Natural killer cell (primary cell): ENCODE measurements at regions not wholly inside any gene's neighbourhood (a gene's known extent, or its start where the extent isn't known, plus 50 kb on each side); places are given as distances from the start of the nearest gene placed in this dataset.

ENCODE experiments used
- ATAC-seq, 3 donors: fragments of 150-1000 bp in 2 of 3; fragments of 200-7000 bp in 1 of 3; cut with Tn5 transposase; 1 replicate in 1 of 3; 2 replicates in 2 of 3; pipeline ENCODE4 v1.10.0; 2021; ENCODE audit warnings: mild to moderate bottlenecking in 2 of 3, moderate library complexity in 2 of 3
- DNase-seq, 2 donors: peaks; one replicate each; pipeline versions ENCODE4 v3.0.0 to v3.0.0-alpha.2; 2013 to 2021; ENCODE audit warnings: mixed read lengths in 1 of 2
- H3K27ac ChIP-seq: one replicate; pipeline ENCODE4 v1.5.1; 2013; ENCODE audit warnings: mild to moderate bottlenecking, low read length
- H3K27me3 ChIP-seq: one replicate; pipeline ENCODE4 v1.6.1; 2013; ENCODE audit warnings: low read length; ENCODE audit not compliant: control insufficient read depth, insufficient read depth
- H3K36me3 ChIP-seq: one replicate; pipeline ENCODE4 v1.6.1; 2013; ENCODE audit warnings: low read length; ENCODE audit not compliant: control insufficient read depth, insufficient read depth
- H3K4me1 ChIP-seq: one replicate; pipeline ENCODE4 v1.6.1; 2013; ENCODE audit warnings: low read length; ENCODE audit not compliant: control insufficient read depth, insufficient read depth
- H3K4me3 ChIP-seq: one replicate; pipeline ENCODE4 v1.5.1; 2013; ENCODE audit warnings: low read length
- H3K9me3 ChIP-seq: one replicate; pipeline ENCODE4 v1.6.1; 2013; ENCODE audit warnings: low read length; ENCODE audit not compliant: control insufficient read depth, insufficient read depth
- H3K27ac Mint-ChIP-seq, 2 donors: one replicate each; pipeline ENCODE4 v1.8.0; 2022; ENCODE audit warnings: mild to moderate bottlenecking in 2 of 2, mixed read lengths in 2 of 2, moderate library complexity in 1 of 2
- H3K27me3 Mint-ChIP-seq, 2 donors: one replicate each; pipeline ENCODE4 v1.8.0; 2022; ENCODE audit warnings: low read depth in 2 of 2, mixed read lengths in 2 of 2
- H3K36me3 Mint-ChIP-seq: one replicate; pipeline ENCODE4 v1.8.0; 2022; ENCODE audit warnings: mixed read lengths
- H3K4me1 Mint-ChIP-seq, 2 donors: one replicate each; pipeline ENCODE4 v1.8.0; 2022; ENCODE audit warnings: mixed read lengths in 2 of 2
- H3K4me3 Mint-ChIP-seq: one replicate; pipeline ENCODE4 v1.8.0; 2022; ENCODE audit warnings: mild to moderate bottlenecking, moderate library complexity, mixed read lengths
- H3K9me3 Mint-ChIP-seq, 2 donors: one replicate each; pipeline ENCODE4 v1.8.0; 2022; ENCODE audit warnings: mixed read lengths in 2 of 2
- CTCF ChIP-seq: fragments of 200-600 bp; IDR thresholded peaks from one replicate; pipeline ENCODE4 v1.8.0; 2022; ENCODE audit warnings: antibody characterized with exemption
- WGBS: methylation state at CpG from one replicate; pipeline ENCODE4 v1.1.7; 2013; ENCODE audit warnings: missing lambda C conversion rate; ENCODE audit not compliant: insufficient coverage; 5-methylcytosine and 5-hydroxymethylcytosine counted together
- intact Hi-C: fragments of 100-400 bp; cut with micrococcal nuclease; formaldehyde crosslinking; loops from one replicate; pipeline ENCODE4 v1.14.2; 2022

GRCh38 chr7:153902862-153903261 is 149.3 kb upstream of the DPP6 start:
- intact Hi-C loops: no loop called here
- no peak overlapping the region for H3K27ac Mint-ChIP-seq
- H3K9me3 Mint-ChIP-seq: peaks cover 10 to 14% of the 10 kb centered on the region in 2 donors
- DNase-seq: no peak
- no peaks in the 10 kb centered on the region for H3K36me3 ChIP-seq
- H3K36me3 Mint-ChIP-seq: peaks cover 9% of the 10 kb centered on the region
- TF ChIP-seq CTCF: no peak
- no peak overlapping the region for H3K4me3 Mint-ChIP-seq
- no peaks in the 10 kb centered on the region for H3K9me3 ChIP-seq
- no peak for ATAC-seq
- H3K27me3 Mint-ChIP-seq: no peaks in the 10 kb centered on the region
- no peaks in the 10 kb centered on the region for H3K27me3 ChIP-seq
- H3K4me3 ChIP-seq: no peak overlapping the region
- 73% methylated on average over 3 of the region's 3 CpGs for whole genome bisulfite sequencing
- H3K27ac ChIP-seq: no peak overlapping the region
- no peaks in the 10 kb centered on the region for H3K4me1 Mint-ChIP-seq
- no peaks in the 10 kb centered on the region for H3K4me1 ChIP-seq

GRCh38 chr7:153912211-153912610 is 140.0 kb upstream of the DPP6 start:
- Mint-ChIP-seq H3K27ac (no peak overlapping the region), H3K4me1 (no peaks in the 10 kb centered on the region), H3K36me3 (no peaks in the 10 kb centered on the region), H3K27me3 (no peaks in the 10 kb centered on the region), H3K4me3 (no peak overlapping the region), H3K9me3 (peaks cover 8 to 12% of the 10 kb centered on the region in 2 donors)
- DNase-seq (no peak), ATAC-seq (no peak)
- 76% methylated on average over 4 of the region's 4 CpGs for WGBS
- TF ChIP-seq CTCF: no peak
- Histone ChIP-seq H3K27me3 (no peaks in the 10 kb centered on the region), H3K27ac (no peak overlapping the region), H3K36me3 (no peaks in the 10 kb centered on the region), H3K4me1 (no peaks in the 10 kb centered on the region), H3K4me3 (no peak overlapping the region), H3K9me3 (peaks cover 3% of the 10 kb centered on the region)
- intact Hi-C loops: no loop called here

- WGBS: 83% methylated on average over 5 of the region's 5 CpGs
- no peaks in the 10 kb centered on the region for H3K4me1 Mint-ChIP-seq
- DNase-seq: no peak
Measured at GRCh38 chr7:153920126-153920525, 132.1 kb upstream of the DPP6 start.

More at GRCh38 chr7:153920126-153920525, 132.1 kb upstream of the DPP6 start:
- peaks cover 5 to 6% of the 10 kb centered on the region in 2 donors for H3K9me3 Mint-ChIP-seq
- ATAC-seq: no peak
- Histone ChIP-seq H3K27me3 (no peaks in the 10 kb centered on the region), H3K4me1 (no peaks in the 10 kb centered on the region), H3K27ac (no peak overlapping the region), H3K4me3 (no peak overlapping the region), H3K36me3 (no peaks in the 10 kb centered on the region), H3K9me3 (no peaks in the 10 kb centered on the region)
- intact Hi-C loops: no loop called here
- no peaks in the 10 kb centered on the region for H3K36me3 Mint-ChIP-seq
- no peak for TF ChIP-seq CTCF
- H3K4me3 Mint-ChIP-seq: no peak overlapping the region
- H3K27me3 Mint-ChIP-seq: no peaks in the 10 kb centered on the region
- H3K27ac Mint-ChIP-seq: no peak overlapping the region
